Upper lobe of left lung (tissue), 6 donors: ENCODE measurements at regions not wholly inside any gene's neighbourhood (a gene's known extent, or its start where the extent isn't known, plus 50 kb on each side); places are given as distances from the start of the nearest gene placed in this dataset.

Source experiments
- ATAC-seq, 2 donors: fragments of 200-7000 bp; cut with Tn5 transposase; one replicate each; pipeline ENCODE4 v1.9.1; 2022; ENCODE audit warnings: mild to moderate bottlenecking in 2 of 2, moderate library complexity in 2 of 2; ENCODE audit not compliant: low FRiP score in 2 of 2
- DNase-seq, 2 donors: peaks; one replicate each; pipeline ENCODE4 v3.0.0-alpha.2; 2019 to 2020
- H3K27ac ChIP-seq, 4 donors: fragments of 200-600 bp; sonication (generic); one replicate each; pipeline ENCODE4 v1.5.1; 2016 to 2019
- H3K27me3 ChIP-seq, 4 donors: fragments of 200-600 bp; sonication (generic); one replicate each; pipeline ENCODE4 v1.5.1; 2017 to 2019
- H3K36me3 ChIP-seq, 4 donors: fragments of 200-600 bp; sonication (generic); one replicate each; pipeline ENCODE4 v1.5.1; 2016 to 2019
- H3K4me1 ChIP-seq, 4 donors: fragments of 200-600 bp; sonication (generic); one replicate each; pipeline ENCODE4 v1.5.1; 2018 to 2019
- H3K4me3 ChIP-seq, 4 donors: fragments of 200-600 bp; sonication (generic); one replicate each; pipeline ENCODE4 v1.5.1; 2017 to 2019; ENCODE audit warnings: mild to moderate bottlenecking in 2 of 4, moderate library complexity in 1 of 4
- H3K9me3 ChIP-seq, 4 donors: fragments of 200-600 bp; sonication (generic); one replicate each; pipeline ENCODE4 v1.5.1; 2018 to 2019
- CTCF ChIP-seq, 6 experiments: fragments of 450-650 bp in 4 of 6; fragments of 200-600 bp in 2 of 6; sonication (generic) in 2 of 6; IDR thresholded peaks; one replicate each; pipeline ENCODE4 v1.5.1; 2016 to 2019; ENCODE audit warnings: antibody characterized with exemption in 6 of 6
- EP300 ChIP-seq, 4 donors: sonication (generic); formaldehyde crosslinking; IDR thresholded peaks; one replicate each; pipeline ENCODE4 v1.5.1; 2017; ENCODE audit warnings: antibody characterized with exemption in 4 of 4, control low read depth in 2 of 4
- POLR2A ChIP-seq, 4 donors: fragments of 450-650 bp; IDR thresholded peaks; one replicate each; pipeline ENCODE4 v1.5.1; 2016 to 2017; ENCODE audit warnings: antibody characterized with exemption in 4 of 4, mild to moderate bottlenecking in 2 of 4
- POLR2AphosphoS5 ChIP-seq, 2 donors: sonication (generic); formaldehyde crosslinking; IDR thresholded peaks; one replicate each; pipeline ENCODE4 v1.5.1; 2017; ENCODE audit warnings: antibody characterized with exemption in 2 of 2
- WGBS, 2 donors: methylation state at CpG; one replicate each; pipeline ENCODE4 v1.1.5; 2017 to 2018; 5-methylcytosine and 5-hydroxymethylcytosine counted together
- donor health status: DM: no; HTN: no; CAD: no; lungs with moderate emphysema.
- donor health status: DM: no; HTN: yes; CAD: no; lungs with severe emphysema.

DNA sequence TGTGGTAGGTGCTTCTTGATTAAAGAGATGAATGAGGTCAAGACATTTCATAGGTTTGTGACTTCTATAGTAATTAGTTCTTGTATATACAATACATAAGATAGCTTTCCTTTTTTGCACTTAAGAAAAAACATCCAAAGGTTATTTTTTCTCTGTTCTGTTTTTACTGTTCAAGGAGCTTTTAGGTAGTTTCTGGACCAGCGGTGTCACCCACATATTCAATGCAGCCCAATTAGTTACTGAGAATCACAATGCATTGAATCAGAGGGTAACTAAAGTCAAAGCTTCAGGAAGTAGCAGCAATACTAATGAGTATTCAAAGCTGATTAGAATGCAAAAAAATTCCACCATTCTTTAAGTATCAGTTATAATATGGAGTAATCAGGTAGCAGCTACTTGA, 211.6 kb downstream of the SH2D1A start:
- H3K27ac ChIP-seq: no peak overlapping the region
- H3K4me3 ChIP-seq: no peak overlapping the region
- no peaks in the 10 kb centered on the region for H3K36me3 ChIP-seq
- ATAC-seq (no peak), DNase-seq (no peak)
- H3K4me1 ChIP-seq: no peaks in the 10 kb centered on the region
- H3K27me3 ChIP-seq: no peaks in the 10 kb centered on the region
- no peaks in the 10 kb centered on the region for H3K9me3 ChIP-seq
- no peak for TF ChIP-seq POLR2A (IDR thresholded peaks at IDR 0.05)
- TF ChIP-seq CTCF (IDR thresholded peaks at IDR 0.05): no peak
- no peak for TF ChIP-seq POLR2AphosphoS5 (IDR thresholded peaks at IDR 0.05)
- no peak for TF ChIP-seq EP300 (IDR thresholded peaks at IDR 0.05)
- 81 to 95% methylated on average over 1 of the region's 1 CpG for WGBS, 2 donors

DNA sequence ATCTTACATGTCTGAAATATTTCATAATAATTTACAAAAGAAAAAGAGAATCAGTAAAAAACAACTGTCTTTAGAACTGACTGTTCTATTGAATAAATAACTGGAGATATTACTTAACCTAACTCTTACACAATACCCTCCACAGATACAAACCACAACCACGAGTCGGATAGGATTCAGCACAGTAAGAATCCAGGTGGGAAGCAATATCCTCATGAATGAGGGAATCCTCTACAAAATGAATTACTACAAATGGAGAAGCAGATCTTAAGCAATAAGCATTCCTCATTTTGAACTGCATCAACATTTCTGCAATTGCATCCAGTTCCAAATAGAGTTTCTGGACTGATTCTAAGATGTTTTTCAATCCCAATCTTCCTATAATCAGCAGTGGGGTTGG, 227.1 kb downstream of the SH2D1A start:
- H3K36me3 ChIP-seq: no peaks in the 10 kb centered on the region
- no peak overlapping the region for H3K4me3 ChIP-seq
- WGBS, 2 donors: 32 to 41% methylated on average over 2 of the region's 2 CpGs
- TF ChIP-seq POLR2A (IDR thresholded peaks at IDR 0.05): no peak
- no peak for TF ChIP-seq POLR2AphosphoS5 (IDR thresholded peaks at IDR 0.05)
- TF ChIP-seq EP300 (IDR thresholded peaks at IDR 0.05): no peak
- no peak for TF ChIP-seq CTCF (IDR thresholded peaks at IDR 0.05)
- no peak for DNase-seq
- no peaks in the 10 kb centered on the region for H3K4me1 ChIP-seq
- peak in 1 of 2 donors; percentile 41 for ATAC-seq
- H3K27me3 ChIP-seq: no peaks in the 10 kb centered on the region
- no peak overlapping the region for H3K27ac ChIP-seq
- no peaks in the 10 kb centered on the region for H3K9me3 ChIP-seq

DNA sequence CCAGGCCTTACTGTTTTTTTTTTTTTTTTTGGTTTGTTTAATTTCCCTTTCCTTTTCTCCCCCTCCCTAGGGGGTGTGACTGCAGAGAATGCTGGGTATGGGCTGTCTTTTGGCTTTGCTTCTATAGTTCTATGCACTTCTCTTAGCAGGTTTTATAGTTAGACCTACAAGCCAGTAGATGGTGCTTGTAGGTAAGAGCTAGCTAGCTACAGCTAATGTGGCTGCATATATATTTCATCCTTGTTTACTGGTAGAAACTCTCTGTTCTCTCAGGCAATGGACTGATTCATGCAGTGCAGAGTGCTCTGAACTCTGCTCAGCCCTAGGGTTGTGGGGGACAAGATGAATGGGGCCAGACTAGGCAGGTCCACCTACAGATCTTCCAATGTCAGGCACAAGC, 246.4 kb downstream of the SH2D1A start:
- no peak for ATAC-seq
- no peak overlapping the region for H3K4me3 ChIP-seq
- DNase-seq: no peak
- H3K27ac ChIP-seq: no peak overlapping the region
- no peaks in the 10 kb centered on the region for H3K9me3 ChIP-seq
- TF ChIP-seq CTCF (IDR thresholded peaks at IDR 0.05): no peak
- TF ChIP-seq EP300 (IDR thresholded peaks at IDR 0.05): no peak
- no peak for TF ChIP-seq POLR2AphosphoS5 (IDR thresholded peaks at IDR 0.05)
- no peak for TF ChIP-seq POLR2A (IDR thresholded peaks at IDR 0.05)
- H3K27me3 ChIP-seq: no peaks in the 10 kb centered on the region
- no peaks in the 10 kb centered on the region for H3K36me3 ChIP-seq
- H3K4me1 ChIP-seq: no peaks in the 10 kb centered on the region

GRCh38 chrX:124594017-124594651, 247.8 kb downstream of the SH2D1A start:
- DNase-seq: no peak
- WGBS, 2 donors: 65 to 95% methylated on average over 1 of the region's 1 CpG

More at GRCh38 chrX:124594017-124594651, 247.8 kb downstream of the SH2D1A start:
- no peak for ATAC-seq
- no peaks in the 10 kb centered on the region for H3K36me3 ChIP-seq
- no peaks in the 10 kb centered on the region for H3K4me1 ChIP-seq
- H3K27ac ChIP-seq: no peak overlapping the region
- TF ChIP-seq POLR2A (IDR thresholded peaks at IDR 0.05) (no peak), POLR2AphosphoS5 (IDR thresholded peaks at IDR 0.05) (no peak), CTCF (IDR thresholded peaks at IDR 0.05) (no peak), EP300 (IDR thresholded peaks at IDR 0.05) (no peak)
- no peaks in the 10 kb centered on the region for H3K27me3 ChIP-seq
- no peaks in the 10 kb centered on the region for H3K9me3 ChIP-seq
- H3K4me3 ChIP-seq: no peak overlapping the region
